ENCODE measurements at regions not wholly inside any gene's neighbourhood (a gene's known extent, or its start where the extent isn't known, plus 50 kb on each side); places are given as distances from the start of the nearest gene placed in this dataset.

- DNase-seq, result no peak
These were observed 1091.9 kb upstream of the RAG2 start for GRCh38 chr11:37689951-37690350.

- no peak for DNase-seq
These were observed 1090.4 kb upstream of the RAG2 start for GRCh38 chr11:37688456-37688855.

GRCh38 chr11:37687130-37687529 is 1089.1 kb upstream of the RAG2 start:
- no peak for DNase-seq

GRCh38 chr11:37671321-37671720 is 1073.3 kb upstream of the RAG2 start:
- DNase-seq, result no peak

- no peak for DNase-seq
These were observed 1068.9 kb upstream of the RAG2 start for GRCh38 chr11:37666960-37667359.

GRCh38 chr11:37657645-37658044 is 1059.6 kb upstream of the RAG2 start:
- DNase-seq, result no peak

GRCh38 chr11:37647767-37648166 is 1049.7 kb upstream of the RAG2 start:
- DNase-seq, result no peak

GRCh38 chr11:37643968-37644367 is 1045.9 kb upstream of the RAG2 start:
- no peak for DNase-seq

- DNase-seq, result no peak
These were observed 1044.3 kb upstream of the RAG2 start for GRCh38 chr11:37642296-37642695.

- no peak for DNase-seq
These were observed 1034.7 kb upstream of the RAG2 start for GRCh38 chr11:37632748-37633147.

GRCh38 chr11:37630866-37631265 is 1032.8 kb upstream of the RAG2 start:
- no peak for DNase-seq

- no peak for DNase-seq
These were observed 1025.7 kb upstream of the RAG2 start for GRCh38 chr11:37623778-37624177.

GRCh38 chr11:37621662-37622061 is 1023.6 kb upstream of the RAG2 start:
- no peak for DNase-seq

GRCh38 chr11:37616291-37616690 is 1018.3 kb upstream of the RAG2 start:
- DNase-seq, result no peak

- no peak for DNase-seq
These were observed 1015.0 kb upstream of the RAG2 start for GRCh38 chr11:37613031-37613430.

GRCh38 chr11:37612146-37612545 is 1014.1 kb upstream of the RAG2 start:
- no peak for DNase-seq

- no peak for DNase-seq
These were observed 1007.2 kb upstream of the RAG2 start for GRCh38 chr11:37605229-37605628.

- DNase-seq, result no peak
These were observed 1000.3 kb upstream of the RAG2 start for GRCh38 chr11:37598381-37598780.

- no peak for DNase-seq
These were observed 999.7 kb upstream of the RAG2 start for GRCh38 chr11:37597776-37598175.

GRCh38 chr11:37595845-37596244 is 997.8 kb upstream of the RAG2 start:
- DNase-seq, result no peak

- DNase-seq, result no peak
These were observed 976.3 kb upstream of the RAG2 start for GRCh38 chr11:37574361-37574760.

GRCh38 chr11:37572491-37573171 is 974.6 kb upstream of the RAG2 start:
- DNase-seq, result no peak

- no peak for DNase-seq
These were observed 973.2 kb upstream of the RAG2 start for GRCh38 chr11:37571246-37571645.

- DNase-seq, result no peak
These were observed 963.0 kb upstream of the RAG2 start for GRCh38 chr11:37560991-37561390.

GRCh38 chr11:37560346-37560745 is 962.3 kb upstream of the RAG2 start:
- DNase-seq, result no peak
